HepG2 (cell line): ENCODE measurements at regions not wholly inside any gene's neighbourhood (a gene's known extent, or its start where the extent isn't known, plus 50 kb on each side); places are given as distances from the start of the nearest gene placed in this dataset.

Source experiments
- ATAC-seq: fragments of 200-7000 bp; cut with Tn5 transposase; 3 replicates; pipeline ENCODE4 v1.9.1; 2020; ENCODE audit warnings: mild to moderate bottlenecking, moderate library complexity
- BruUV-seq: library from RNA; stranded (reverse); fragments of 400-500 nt; replicated peaks from 2 replicates; lab custom pipeline; 2021; lab: Mats Ljungman, UMichigan
- CTCF ChIA-PET: fragments of 300-600 bp; formaldehyde crosslinking; extraction: SDS; loops from one replicate; lab custom pipeline; 2021; ENCODE audit warnings: low total read pairs, inconsistent platforms, low intra/inter-chr PET ratio; lab: Yijun Ruan, JAX
- POLR2A ChIA-PET: fragments of 350-600 bp; sonication (Branson Sonifier 250); formaldehyde crosslinking; loops from one replicate; lab custom pipeline; 2020; ENCODE audit warnings: antibody characterized with exemption, inconsistent platforms; lab: Yijun Ruan, JAX
- DNase-seq: peaks from one replicate; pipeline ENCODE4 v3.0.0-alpha.2; 2015; ENCODE audit warnings: low spot score
- FAIRE-seq: peaks from 3 replicates; lab custom pipeline; 2011; peaks lifted over from hg19 to GRCh38; lab: Jason Lieb, UNC
- H2AFZ ChIP-seq: one replicate; pipeline ENCODE4 v1.6.1; 2011; ENCODE audit warnings: low read length, inconsistent platforms
- H3K27ac ChIP-seq: fragments of 300-600 bp; 3 replicates; pipeline ENCODE4 v1.8.0; 2011; ENCODE audit warnings: mixed run types, mild to moderate bottlenecking, mixed read lengths, low read length, inconsistent platforms; ENCODE audit not compliant: insufficient read depth; ENCODE audit errors: extremely low read length
- H3K27me3 ChIP-seq, 2 experiments: fragments of 200-600 bp in 1 of 2; 2 replicates in 1 of 2; 3 replicates in 1 of 2; pipeline versions ENCODE4 v1.6.0 to v1.8.0; 2011; ENCODE audit warnings: low read length in 2 of 2, mild to moderate bottlenecking in 2 of 2, moderate library complexity in 2 of 2, inconsistent platforms in 1 of 2; ENCODE audit not compliant: insufficient read depth in 2 of 2, control insufficient read depth in 1 of 2
- H3K36me3 ChIP-seq, 2 experiments: fragments of 200-600 bp in 1 of 2; replicated peaks in 1 of 2; 2 replicates in 1 of 2; 3 replicates in 1 of 2; pipeline versions ENCODE4 v1.5.1 to v1.8.0; 2011; ENCODE audit warnings: low read length in 2 of 2, inconsistent platforms in 1 of 2; ENCODE audit not compliant: insufficient read depth in 2 of 2, control insufficient read depth in 1 of 2
- H3K4me1 ChIP-seq: 2 replicates; pipeline ENCODE4 v1.5.1; 2012; ENCODE audit warnings: low read length, inconsistent platforms; ENCODE audit not compliant: insufficient read depth
- H3K4me2 ChIP-seq: 2 replicates; pipeline ENCODE4 v1.6.0; 2011; ENCODE audit warnings: low read depth, low read length, inconsistent platforms
- H3K4me3 ChIP-seq, 3 experiments: fragments of 200-600 bp in 1 of 3; sonication (generic), shearing (Covaris generic) in 1 of 3; replicated peaks in 1 of 3; 2 replicates each; pipeline ENCODE4 v1.5.1; 2011 to 2016; ENCODE audit warnings: low read length in 3 of 3, inconsistent platforms in 2 of 3, low read depth in 2 of 3, mild to moderate bottlenecking in 2 of 3, control low read depth in 1 of 3, mixed read lengths in 1 of 3; ENCODE audit not compliant: insufficient read depth in 1 of 3
- H3K79me2 ChIP-seq: one replicate; pipeline ENCODE4 v1.6.1; 2011; ENCODE audit warnings: low read length, inconsistent platforms; ENCODE audit not compliant: insufficient read depth
- H3K9ac ChIP-seq: 2 replicates; pipeline ENCODE4 v1.6.0; 2011; ENCODE audit warnings: mild to moderate bottlenecking, low read depth, low read length, inconsistent platforms; ENCODE audit not compliant: insufficient read depth
- H3K9me3 ChIP-seq: 2 replicates; pipeline ENCODE4 v1.5.1; 2012; ENCODE audit warnings: mild to moderate bottlenecking, low read length
- H4K20me1 ChIP-seq: 2 replicates; pipeline ENCODE4 v1.6.0; 2011; ENCODE audit warnings: inconsistent platforms, mild to moderate bottlenecking, low read length, moderate library complexity; ENCODE audit not compliant: insufficient read depth
- MBNL3 ChIP-seq: fragments of 250-450 bp; sonication (Bioruptor Pico); conservative IDR thresholded peaks from 2 replicates; pipeline ENCODE4 v1.8.0; 2022; ENCODE audit warnings: mild to moderate bottlenecking, inconsistent platforms
- MLXIP ChIP-seq: sonication (generic); formaldehyde crosslinking; IDR thresholded peaks from 2 replicates; pipeline ENCODE4 v1.9.0; 2021; ENCODE audit warnings: missing genetic modification reagents, borderline replicate concordance
- MNT ChIP-seq: fragments of 450-650 bp; IDR thresholded peaks from 2 replicates; pipeline ENCODE4 v1.6.1; 2016
- NFRKB ChIP-seq: fragments of 450-650 bp; IDR thresholded peaks from 2 replicates; pipeline ENCODE4 v1.6.1; 2017
- NKX3-1 ChIP-seq: sonication (generic); formaldehyde crosslinking; IDR thresholded peaks from 2 replicates; pipeline ENCODE4 v1.5.0; 2020; ENCODE audit warnings: missing genetic modification reagents
- PRMT3 ChIP-seq: sonication (generic); formaldehyde crosslinking; IDR thresholded peaks from 2 replicates; pipeline ENCODE4 v1.8.1; 2022; ENCODE audit warnings: low read depth, mild to moderate bottlenecking, moderate library complexity, missing genetic modification reagents, borderline replicate concordance
- TEAD3 ChIP-seq: optimal IDR thresholded peaks from 2 replicates; pipeline ENCODE3; 2016; ENCODE audit warnings: borderline replicate concordance
- ZBTB46 ChIP-seq: sonication (generic); formaldehyde crosslinking; IDR thresholded peaks from 2 replicates; pipeline ENCODE4 v1.4.0; 2020; ENCODE audit warnings: mild to moderate bottlenecking, missing genetic modification reagents, borderline replicate concordance
- in situ Hi-C: cut with HindIII; loops from 2 replicates; pipeline ENCODE4 v1.10.0; 2017; ENCODE audit warnings: low pct_unique_long_range_greater_than_20kb; ENCODE audit not compliant: extremely low pct_ligation_motif_present
- intact Hi-C: fragments of 100-400 bp; cut with micrococcal nuclease; formaldehyde crosslinking; loops from one replicate; pipeline ENCODE4 v1.10.0; 2022; ENCODE audit not compliant: unreplicated experiment

- DNase-seq (no peak), ATAC-seq (no peak), FAIRE-seq (no peak)
- no peaks in the 10 kb centered on the region for H3K9me3 ChIP-seq
- no peak overlapping the region for H2AFZ ChIP-seq
- CTCF ChIA-PET: no interaction called here
- no peak for TF ChIP-seq ZBTB46 (CRISPR knock-in tag)
- TF ChIP-seq NKX3-1: no peak
- no peak for TF ChIP-seq NFRKB
- no peak for TF ChIP-seq MBNL3 (CRISPR knock-in tag)
- no peak for TF ChIP-seq MLXIP (CRISPR knock-in tag)
- TF ChIP-seq PRMT3 (CRISPR knock-in tag): no peak
- TF ChIP-seq MNT: no peak
- no peak for TF ChIP-seq TEAD3 (CRISPR knock-in tag)
- no peak overlapping the region for H3K4me2 ChIP-seq
- H3K4me3 ChIP-seq: no peak overlapping the region
- no peaks in the 10 kb centered on the region for H3K79me2 ChIP-seq
- no peaks in the 10 kb centered on the region for H3K36me3 ChIP-seq
- BruUV-seq: no TSS peak
- H3K9ac ChIP-seq: no peak overlapping the region
- in situ Hi-C loops (no loop called here), intact Hi-C loops (no loop called here)
- H3K27me3 ChIP-seq: 0 out of 5 replicates have a peak, but pooled peaks cover 0 to 5% of the 10 kb centered on the region in 2 experiments
- H3K27ac ChIP-seq: no peak overlapping the region
- H3K4me1 ChIP-seq: no peaks in the 10 kb centered on the region
- POLR2A ChIA-PET: no interaction called here
- no peaks in the 10 kb centered on the region for H4K20me1 ChIP-seq
Measured at GRCh38 chr4:112721627-112722026, 84.7 kb downstream of the LARP7 start.
